Left ventricle myocardium inferior (tissue), 1 donor: ENCODE measurements at regions not wholly inside any gene's neighbourhood (a gene's known extent, or its start where the extent isn't known, plus 50 kb on each side); places are given as distances from the start of the nearest gene placed in this dataset.
"Not testable (repeated sequence)": the region's sequence is repeated elsewhere in the genome, so short reads cannot be mapped to it uniquely, and the experiment has no call there.

Experiments used
- DNase-seq: peaks from one replicate; pipeline ENCODE4 v3.0.0-alpha.2; 2020
- H3K27ac ChIP-seq: fragments of 200-600 bp; replicated peaks from 2 replicates; pipeline ENCODE4 v1.8.0; 2021
- H3K27me3 ChIP-seq: fragments of 200-600 bp; 2 replicates; pipeline ENCODE4 v1.8.0; 2021; ENCODE audit warnings: low read depth
- H3K36me3 ChIP-seq: fragments of 200-600 bp; 2 replicates; pipeline ENCODE4 v1.8.0; 2021
- H3K4me1 ChIP-seq: fragments of 200-600 bp; 2 replicates; pipeline ENCODE4 v1.8.0; 2021
- H3K4me3 ChIP-seq: fragments of 200-600 bp; 2 replicates; pipeline ENCODE4 v1.8.0; 2021; ENCODE audit warnings: mild to moderate bottlenecking, moderate library complexity
- H3K9me3 ChIP-seq: fragments of 200-600 bp; replicated peaks from 2 replicates; pipeline ENCODE4 v1.8.0; 2021
- CTCF ChIP-seq: fragments of 200-600 bp; IDR thresholded peaks from 2 replicates; pipeline ENCODE4 v1.8.0; 2021; ENCODE audit warnings: antibody characterized with exemption, mild to moderate bottlenecking, borderline replicate concordance
- intact Hi-C: fragments of 100-400 bp; cut with micrococcal nuclease; formaldehyde crosslinking; loops from one replicate; pipeline ENCODE4 v1.11.0; 2022
- donor health status: DM: no; HTN: yes; CAD: no; lungs with severe emphysema.

- Histone ChIP-seq H3K9me3 (no peaks in the 10 kb centered on the region), H3K4me1 (no peaks in the 10 kb centered on the region), H3K4me3 (no peak overlapping the region), H3K27ac (no peak overlapping the region), H3K27me3 (no peaks in the 10 kb centered on the region), H3K36me3 (no peaks in the 10 kb centered on the region)
- DNase-seq, result no peak
- no peak for TF ChIP-seq CTCF
- intact Hi-C loops, result no loop called here
Measured at GRCh38 chr2:21833767-21834166, 710.0 kb downstream of the TDRD15 start.

- Histone ChIP-seq H3K4me3 (no peak overlapping the region), H3K27ac (no peak overlapping the region), H3K4me1 (no peaks in the 10 kb centered on the region), H3K27me3 (no peaks in the 10 kb centered on the region), H3K36me3 (no peaks in the 10 kb centered on the region), H3K9me3 (no peaks in the 10 kb centered on the region)
- TF ChIP-seq CTCF, result no peak
- no peak for DNase-seq
- intact Hi-C loops, result no loop called here
Measured at GRCh38 chr2:21836261-21836660, 712.5 kb downstream of the TDRD15 start.

- H3K27me3 ChIP-seq, result no peaks in the 10 kb centered on the region
- no peaks in the 10 kb centered on the region for H3K36me3 ChIP-seq
- TF ChIP-seq CTCF, result no peak
- no peaks in the 10 kb centered on the region for H3K4me1 ChIP-seq
- DNase-seq, result no peak
- H3K9me3 ChIP-seq, result no peaks in the 10 kb centered on the region
- intact Hi-C loops, result no loop called here
- H3K4me3 ChIP-seq, result no peak overlapping the region
- H3K27ac ChIP-seq, result no peak overlapping the region
Measured at GRCh38 chr2:21836719-21837118, 713.0 kb downstream of the TDRD15 start.

- no peaks in the 10 kb centered on the region for H3K36me3 ChIP-seq
- H3K4me3 ChIP-seq, result no peak overlapping the region
- H3K27me3 ChIP-seq, result no peaks in the 10 kb centered on the region
- TF ChIP-seq CTCF, result no peak
- H3K4me1 ChIP-seq, result no peaks in the 10 kb centered on the region
- no peaks in the 10 kb centered on the region for H3K9me3 ChIP-seq
- DNase-seq, result no peak
- no peak overlapping the region for H3K27ac ChIP-seq
- intact Hi-C loops, result no loop called here
Measured at GRCh38 chr2:21837168-21837960, 713.6 kb downstream of the TDRD15 start.

GRCh38 chr2:21841341-21841740 lies 717.6 kb downstream of the TDRD15 start:
- Histone ChIP-seq H3K36me3 (no peaks in the 10 kb centered on the region), H3K9me3 (no peaks in the 10 kb centered on the region), H3K27ac (no peak overlapping the region), H3K27me3 (no peaks in the 10 kb centered on the region), H3K4me3 (no peak overlapping the region), H3K4me1 (no peaks in the 10 kb centered on the region)
- no peak for DNase-seq
- TF ChIP-seq CTCF, result no peak
- intact Hi-C loops, result no loop called here

- H3K36me3 ChIP-seq, H3K27me3 ChIP-seq, H3K4me1 ChIP-seq, H3K27ac ChIP-seq, H3K9me3 ChIP-seq, intact Hi-C loops, H3K4me3 ChIP-seq, DNase-seq: not testable (repeated sequence)
Measured at GRCh38 chr2:21850367-21850766, 726.6 kb downstream of the TDRD15 start.
